HG03025 (cell line): ENCODE measurements at regions not wholly inside any gene's neighbourhood (a gene's known extent, or its start where the extent isn't known, plus 50 kb on each side); places are given as distances from the start of the nearest gene placed in this dataset.

Source experiments
- ATAC-seq: cut with Tn5 transposase; IDR thresholded peaks from one replicate; pipeline ENCODE4 v1.9.1; 2021; ENCODE audit warnings: mild to moderate bottlenecking, moderate library complexity; ENCODE audit not compliant: unreplicated experiment, low FRiP score

DNA sequence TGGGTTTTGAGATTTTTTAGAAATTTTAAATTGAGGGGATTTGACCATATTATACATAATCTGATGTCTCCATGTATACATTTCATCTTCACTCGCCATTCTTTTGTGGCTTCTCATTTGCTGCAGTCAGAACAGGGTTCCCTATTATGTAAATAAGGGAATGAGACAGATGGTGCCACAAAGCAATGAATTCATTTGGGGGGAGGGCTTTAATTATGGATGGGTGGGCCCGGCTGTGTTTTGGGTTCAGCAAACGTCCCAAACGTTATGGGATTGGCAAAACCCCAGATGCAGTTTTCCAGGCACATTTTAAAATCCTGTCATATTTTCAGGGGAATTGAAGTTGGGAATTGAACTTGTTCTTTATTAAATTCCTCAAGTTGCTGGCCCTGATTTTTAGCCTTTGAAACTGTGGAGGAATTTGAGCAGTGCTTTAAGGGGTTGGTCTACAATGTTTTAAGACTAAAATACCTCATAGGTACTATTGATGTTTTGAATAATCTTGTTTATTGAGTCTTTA is 558.5 kb upstream of the ZNF462 start:
- ATAC-seq: no peak

DNA sequence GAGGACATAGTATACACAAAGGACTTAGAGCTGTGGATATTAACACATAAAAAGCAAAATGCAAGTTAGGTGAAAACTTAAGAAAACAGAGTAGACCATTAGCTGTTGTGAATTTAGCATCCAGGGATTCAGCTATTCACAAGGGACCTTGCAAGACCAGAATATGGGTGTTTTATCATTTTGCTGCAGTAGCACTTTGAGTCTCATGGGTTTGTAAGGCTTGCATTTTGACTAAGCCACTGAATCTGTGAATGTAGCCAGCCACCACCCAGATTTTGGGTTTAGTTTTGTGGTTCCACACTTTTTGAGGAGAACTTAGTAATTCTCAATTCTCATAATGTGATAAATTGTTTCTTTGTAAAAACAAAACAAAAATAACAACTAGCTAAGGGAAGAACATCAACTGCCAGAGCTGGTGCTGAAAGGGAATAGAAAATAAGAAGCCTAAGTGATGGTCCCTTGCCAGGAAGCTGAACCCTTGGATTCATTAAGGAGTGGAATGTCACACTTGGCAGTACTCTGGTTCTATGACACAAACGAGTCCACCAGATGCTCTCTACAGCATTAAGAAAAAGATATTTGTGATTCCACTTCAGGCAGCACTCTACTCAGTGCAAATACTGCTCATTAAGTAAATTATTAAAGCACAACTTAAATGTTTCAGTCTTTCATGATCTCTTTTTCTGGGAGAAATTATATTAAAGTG is 557.4 kb upstream of the ZNF462 start:
- ATAC-seq: no peak

DNA sequence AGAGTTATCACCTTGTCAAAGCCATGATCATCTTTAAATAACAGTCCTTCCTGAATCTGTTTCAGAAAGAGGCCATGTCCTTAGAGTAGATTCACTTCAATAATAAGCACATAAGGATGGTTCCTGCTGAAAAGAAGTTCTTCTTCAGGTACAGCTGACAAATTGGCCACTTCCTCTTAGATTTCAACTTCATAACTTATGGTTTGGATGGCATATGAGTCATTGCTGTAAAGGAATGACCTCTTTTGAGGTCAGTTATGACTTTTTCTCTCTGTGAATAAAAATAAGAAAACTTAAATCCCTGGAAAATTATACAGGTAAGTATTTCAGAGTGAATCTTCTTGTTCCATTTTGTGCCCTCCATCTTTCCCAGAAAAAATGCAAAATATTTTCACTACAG is 555.3 kb upstream of the ZNF462 start:
- ATAC-seq: no peak

DNA sequence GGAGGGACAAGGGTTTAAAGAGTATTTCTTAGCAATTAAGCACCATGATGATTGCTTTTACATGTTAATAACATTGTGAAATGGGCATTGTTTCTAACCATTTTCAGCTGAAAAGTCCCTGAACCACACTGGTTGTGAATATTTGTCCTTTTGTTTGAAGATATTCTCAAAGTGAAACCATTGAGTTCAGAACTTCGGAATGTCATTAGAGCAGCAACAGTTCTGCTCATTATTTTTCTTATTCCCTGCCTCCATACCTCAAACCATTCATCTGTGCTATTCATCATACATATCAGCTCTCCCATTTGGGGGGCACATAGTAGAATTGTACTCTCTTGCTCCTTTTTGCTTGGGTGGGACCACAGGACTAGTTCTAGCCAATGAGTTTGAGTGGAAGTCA is 553.0 kb upstream of the ZNF462 start:
- no peak for ATAC-seq

DNA sequence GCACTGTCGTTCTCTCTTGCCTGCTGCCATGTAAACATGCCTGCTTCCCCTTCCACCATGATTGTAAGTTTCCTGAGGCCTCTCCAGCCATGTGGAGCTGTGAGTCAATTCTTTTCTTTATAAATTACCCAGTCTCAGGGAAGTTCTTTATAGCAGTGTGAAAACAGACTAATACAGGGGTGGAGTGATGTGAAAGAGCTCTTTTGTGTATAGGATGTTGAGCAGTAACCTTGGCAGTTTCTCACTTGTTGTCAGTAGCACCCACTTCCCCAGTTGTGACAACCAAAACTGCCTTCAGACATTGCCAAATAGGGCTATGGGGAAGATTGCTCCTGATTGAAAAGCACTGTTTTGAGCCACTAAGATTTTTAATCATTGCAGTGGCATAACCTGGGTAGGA is 552.2 kb upstream of the ZNF462 start:
- ATAC-seq: no peak

DNA sequence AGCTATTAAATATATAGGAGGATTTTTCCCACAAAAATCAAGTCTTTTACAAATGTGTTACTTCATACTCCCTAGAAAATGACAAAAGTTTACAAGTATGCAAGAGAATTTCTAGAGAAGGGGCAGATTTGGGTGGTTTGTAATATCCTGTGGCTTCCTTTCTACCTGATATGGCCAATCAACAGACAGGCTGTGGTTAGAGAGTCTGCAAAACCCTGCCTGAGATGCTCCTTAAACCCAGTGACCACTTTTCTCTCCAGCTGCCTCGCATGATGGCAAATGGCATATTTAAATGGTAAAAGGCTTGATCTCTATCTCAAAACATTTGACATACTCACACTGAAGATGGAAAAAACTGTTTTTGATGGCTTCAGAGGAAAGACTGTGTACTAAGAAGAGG is 550.1 kb upstream of the ZNF462 start:
- ATAC-seq: no peak

DNA sequence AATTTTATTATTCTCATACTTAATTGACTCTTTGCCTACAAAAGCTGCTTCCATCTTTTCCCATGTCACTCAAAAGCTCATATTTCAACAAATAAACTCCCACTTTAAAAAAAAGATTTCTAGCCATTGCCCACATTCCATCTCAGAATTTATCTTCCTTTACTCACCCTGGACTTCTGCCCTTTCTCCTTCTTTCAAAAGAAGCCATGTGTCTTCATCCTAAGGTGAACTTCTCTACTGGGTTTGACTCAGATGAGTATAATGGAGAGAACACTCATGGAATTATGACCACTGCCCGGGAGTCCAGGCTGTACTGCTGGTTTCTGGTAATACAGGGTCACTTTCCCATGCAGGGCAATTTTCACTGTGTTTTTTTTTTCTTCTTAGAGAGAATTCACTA is 548.5 kb upstream of the ZNF462 start:
- ATAC-seq: no peak

DNA sequence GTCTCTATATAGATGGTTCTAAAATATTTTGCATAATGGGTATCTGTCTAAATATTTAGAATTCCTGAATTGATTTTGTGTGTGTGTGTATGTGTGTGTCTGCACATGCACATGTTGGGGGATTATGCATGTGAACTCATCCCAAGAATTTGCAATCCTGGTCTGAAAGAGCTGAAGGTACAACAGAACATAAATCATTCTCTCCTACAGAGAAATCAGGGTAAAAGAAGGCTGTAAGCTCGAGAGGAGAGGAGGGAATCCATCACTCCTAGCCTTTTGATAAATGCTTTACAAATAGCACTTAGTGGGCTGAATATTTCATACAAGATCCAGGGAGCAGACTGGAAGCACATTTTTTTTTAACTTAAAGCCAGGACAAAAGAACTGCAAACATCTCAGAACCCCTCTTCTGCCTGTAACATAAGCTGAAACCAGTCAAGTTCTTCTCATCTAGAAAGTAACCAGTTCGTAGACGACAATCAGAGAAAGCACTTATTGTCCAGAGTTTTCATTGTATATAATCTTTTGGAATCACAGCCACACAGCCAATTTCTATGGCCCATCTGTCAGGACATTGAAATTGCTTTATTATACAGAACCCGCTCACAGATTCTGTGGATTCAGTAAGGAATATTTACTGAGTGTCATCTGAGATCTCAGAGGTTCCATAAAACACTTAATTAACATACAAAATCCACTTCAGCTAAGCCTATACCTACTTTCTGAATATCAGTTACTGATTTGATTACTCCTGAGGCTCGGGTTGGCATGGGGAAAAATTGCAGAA is 541.4 kb upstream of the ZNF462 start:
- no peak for ATAC-seq

DNA sequence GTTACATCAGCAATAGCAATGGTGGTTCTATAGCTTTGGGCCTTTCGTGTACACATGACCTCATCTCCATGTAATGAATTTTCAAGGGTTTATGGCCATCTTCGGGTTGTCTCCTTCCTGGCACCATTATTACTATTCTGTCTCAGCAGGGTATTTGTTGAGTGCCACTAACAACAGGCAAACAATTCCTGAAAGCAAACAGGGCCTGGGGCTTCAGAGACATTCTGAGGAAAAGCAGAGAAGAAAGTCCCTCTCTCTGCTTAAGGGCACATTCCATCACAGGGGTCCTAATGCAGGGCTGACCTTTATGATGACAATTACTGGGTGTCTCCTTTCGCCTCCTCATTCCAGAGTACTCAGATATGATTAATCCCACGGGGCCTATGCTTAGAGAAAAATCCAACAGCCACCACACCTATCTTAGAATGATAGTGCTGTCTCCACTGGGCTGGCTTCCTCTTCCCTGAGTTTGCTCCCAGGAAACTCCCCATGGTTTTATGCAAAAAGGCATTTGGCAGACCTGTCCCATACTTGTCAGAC is 540.2 kb upstream of the ZNF462 start:
- no peak for ATAC-seq

DNA sequence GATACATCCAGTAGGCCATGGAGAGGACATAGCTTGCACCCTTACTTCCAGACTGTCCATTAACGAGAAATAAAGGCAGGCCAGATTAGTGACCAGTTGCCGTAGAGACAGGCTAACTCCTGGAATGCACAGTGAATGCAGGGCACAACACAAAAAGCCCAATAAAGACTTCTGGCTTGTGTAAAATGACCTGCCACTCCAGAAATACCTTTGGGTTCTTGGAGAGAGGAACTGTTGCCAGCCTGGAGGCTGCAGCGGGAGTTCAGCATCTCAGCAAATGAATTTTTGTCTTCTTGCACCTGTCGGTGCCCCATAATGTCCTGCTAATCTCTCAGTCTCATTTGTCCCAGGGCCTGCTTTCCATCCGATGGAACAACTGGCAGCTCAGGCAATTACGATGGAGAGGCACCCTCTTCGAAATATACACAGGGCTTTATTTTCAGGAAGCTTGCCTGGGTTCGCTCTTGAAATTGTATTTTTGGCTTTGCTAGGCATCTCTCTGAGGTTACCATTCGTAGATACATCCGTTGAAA is 538.8 kb upstream of the ZNF462 start:
- ATAC-seq: no peak

DNA sequence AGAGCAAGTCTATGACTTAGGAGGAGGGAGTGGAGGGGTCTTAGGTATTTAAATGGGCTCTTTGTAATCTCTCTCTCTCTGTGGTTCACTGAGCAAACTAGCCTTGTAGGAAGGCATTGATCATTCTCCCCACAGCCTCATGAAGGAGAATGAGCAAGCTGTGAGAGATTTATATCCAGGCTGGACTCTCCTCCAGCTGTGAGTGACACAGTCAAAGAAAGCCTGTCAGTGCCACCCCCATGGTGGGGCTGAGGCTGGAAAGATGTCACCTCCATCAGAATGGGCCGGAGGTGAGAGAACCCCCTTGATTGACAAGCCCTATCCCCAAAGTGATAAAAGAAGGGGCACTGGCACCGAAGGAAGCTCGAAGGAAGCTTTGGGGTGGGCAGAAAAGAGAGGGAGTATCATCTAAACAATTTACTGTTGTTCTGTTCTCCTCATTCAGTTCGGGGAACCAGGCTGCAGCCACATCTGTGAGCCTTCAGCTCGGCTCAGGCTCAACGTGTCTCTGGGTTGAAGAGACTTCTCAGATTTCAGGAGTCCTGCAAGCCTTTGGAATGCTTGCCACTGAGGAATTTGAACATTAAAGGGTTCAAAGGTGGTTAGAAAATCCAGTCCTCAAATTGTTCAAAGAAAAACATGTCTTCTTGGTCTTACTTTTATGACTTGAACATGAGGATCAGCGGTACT is 538.2 kb upstream of the ZNF462 start:
- no peak for ATAC-seq

DNA sequence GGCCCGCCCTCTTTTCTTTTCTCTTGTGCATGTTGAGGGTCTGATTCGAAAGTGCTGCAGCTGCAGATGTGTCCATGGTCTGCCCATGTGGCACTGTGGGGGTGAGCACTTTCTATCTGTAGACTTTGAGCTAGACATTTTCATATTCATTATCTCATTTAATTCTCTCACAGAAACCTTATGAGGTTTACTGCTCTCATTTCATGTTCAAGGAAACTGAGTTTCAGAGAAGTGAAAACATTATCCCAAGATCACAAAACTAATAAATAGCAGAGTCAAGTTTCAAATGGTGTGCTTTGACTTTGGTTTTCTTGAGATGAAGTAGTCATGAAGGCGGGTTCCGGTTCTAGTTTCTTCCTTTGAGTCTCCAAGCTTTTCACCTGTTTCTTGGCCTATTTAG is 536.5 kb upstream of the ZNF462 start:
- ATAC-seq: no peak

DNA sequence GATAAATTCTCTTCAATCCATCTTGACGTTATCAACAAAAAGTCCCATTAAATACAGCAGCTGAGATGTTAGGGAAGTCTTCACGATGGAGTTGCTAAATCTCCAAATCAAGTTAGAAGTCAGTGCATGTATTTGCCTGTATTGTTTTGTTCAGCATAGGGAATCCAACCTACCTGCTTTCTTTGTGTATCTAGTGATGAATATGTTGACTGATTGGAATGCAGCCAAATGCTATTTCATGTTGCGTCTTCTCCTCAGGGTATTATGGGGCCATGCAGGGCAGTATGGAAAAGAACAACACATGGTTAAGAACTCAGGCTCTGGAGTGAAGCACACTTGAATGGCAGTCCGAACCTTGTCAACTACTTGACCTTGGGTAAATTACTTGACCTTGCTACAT is 529.5 kb upstream of the ZNF462 start:
- no peak for ATAC-seq

DNA sequence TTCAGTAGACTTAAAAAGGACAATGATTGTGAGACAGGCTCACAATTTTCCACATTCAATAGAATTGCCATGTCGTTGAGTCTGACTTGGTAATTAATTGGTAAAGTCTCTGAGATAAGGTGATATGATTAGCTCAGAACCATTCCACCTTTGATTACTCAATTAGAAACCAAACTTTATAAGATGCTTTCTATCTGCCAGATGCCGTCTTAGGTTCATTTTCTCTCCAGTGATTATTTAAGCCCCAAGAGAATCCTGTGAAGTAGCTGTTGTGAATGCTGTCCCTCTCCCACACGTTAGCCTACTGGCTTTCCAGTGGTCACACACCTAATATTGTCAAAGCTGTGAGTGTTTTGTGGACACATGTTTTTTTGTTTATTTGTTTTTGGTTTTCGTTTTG is 528.9 kb upstream of the ZNF462 start:
- ATAC-seq: no peak

DNA sequence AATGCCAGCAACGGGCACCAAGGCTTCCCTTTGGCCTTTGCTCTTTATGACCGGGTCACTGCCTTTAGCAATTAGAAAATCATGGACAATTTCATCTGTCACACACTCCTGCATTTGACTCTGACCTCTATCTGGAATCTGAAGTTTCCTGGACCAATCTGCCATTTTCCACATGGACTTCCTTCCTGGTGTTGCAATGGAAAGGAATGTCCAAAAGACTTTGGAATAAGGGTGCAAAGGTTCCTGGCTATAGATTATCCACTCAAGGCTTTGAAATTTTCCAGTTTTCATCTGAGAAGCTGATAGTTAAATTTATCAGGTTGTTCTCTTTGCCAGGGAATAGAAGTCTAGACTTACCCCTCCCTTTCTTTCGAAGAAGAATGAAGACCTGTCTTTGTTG is 523.1 kb upstream of the ZNF462 start:
- ATAC-seq: no peak

DNA sequence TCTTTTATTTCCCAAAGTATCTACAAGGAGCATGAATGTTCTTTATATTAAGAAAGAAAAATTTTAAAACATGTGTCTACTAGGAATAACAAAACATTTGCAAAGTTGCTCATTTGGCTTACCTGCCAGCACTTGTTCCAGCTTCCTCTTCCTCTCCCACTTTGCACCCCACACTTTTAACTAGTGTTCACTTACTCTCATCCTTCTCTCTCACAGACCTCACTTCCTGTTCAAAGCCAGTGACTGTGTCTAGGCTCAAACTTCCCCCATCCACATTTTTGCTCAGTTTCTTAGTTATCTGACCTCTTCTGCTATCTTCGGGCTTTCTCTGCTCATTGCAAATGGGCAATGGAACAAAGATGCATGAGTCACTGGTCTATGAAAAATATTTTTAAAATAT is 512.2 kb upstream of the ZNF462 start:
- ATAC-seq: no peak

DNA sequence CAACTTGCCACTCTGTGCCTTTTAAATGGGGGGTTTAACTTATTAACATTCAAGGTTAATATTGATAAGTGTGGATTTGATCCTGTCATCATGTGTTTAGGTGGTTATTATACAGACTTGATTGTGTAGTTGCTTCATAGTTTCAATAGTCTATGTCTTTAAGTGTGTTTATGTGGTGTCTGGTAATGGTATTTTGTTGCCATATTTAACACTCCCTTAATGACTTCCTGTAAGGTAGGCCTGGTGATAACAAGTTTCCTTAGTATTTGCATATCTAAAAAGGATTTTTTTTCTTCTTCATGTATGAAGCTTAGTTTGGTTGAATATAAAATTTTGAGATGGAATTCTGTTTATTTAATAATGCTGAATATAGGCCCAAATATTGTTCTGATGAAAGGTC is 506.0 kb upstream of the ZNF462 start:
- no peak for ATAC-seq

DNA sequence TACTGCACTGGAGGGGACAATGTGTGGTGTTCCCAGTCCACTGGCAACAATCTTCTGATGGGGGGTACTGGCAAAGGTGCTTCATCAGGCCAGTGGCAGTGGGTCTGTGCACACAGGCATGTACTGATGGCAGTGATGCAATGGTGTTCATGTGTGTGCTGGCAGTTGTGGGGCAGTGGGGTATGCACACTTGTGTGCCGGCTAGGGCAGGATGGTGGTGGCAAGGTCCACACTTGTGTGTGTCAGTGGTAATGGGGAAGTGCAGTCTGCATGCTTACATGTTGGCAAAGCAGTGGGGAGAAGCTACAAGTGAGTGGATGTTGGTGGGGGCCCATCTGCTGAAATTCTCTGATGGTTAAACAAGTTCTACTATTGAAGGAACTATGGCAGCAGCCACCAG is 504.6 kb upstream of the ZNF462 start:
- ATAC-seq: no peak

DNA sequence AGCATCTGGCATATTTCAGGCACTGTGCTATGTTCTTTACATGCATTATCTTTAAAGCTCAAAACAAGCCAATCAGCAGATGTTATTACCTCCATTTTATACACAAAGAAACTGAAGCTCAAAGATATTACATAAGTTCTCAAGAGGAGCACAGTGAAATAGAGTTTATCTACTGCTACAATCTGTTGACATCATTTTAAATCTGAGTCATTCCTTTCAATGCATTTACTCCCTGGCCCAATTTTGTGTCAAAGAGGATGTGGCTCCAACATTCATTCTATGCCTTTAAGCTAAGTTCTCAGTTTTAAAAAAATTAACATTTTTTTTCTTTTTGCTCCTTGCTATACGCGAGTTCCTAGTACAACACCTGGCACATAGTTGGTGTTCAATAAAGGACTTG is 486.3 kb upstream of the ZNF462 start:
- no peak for ATAC-seq

DNA sequence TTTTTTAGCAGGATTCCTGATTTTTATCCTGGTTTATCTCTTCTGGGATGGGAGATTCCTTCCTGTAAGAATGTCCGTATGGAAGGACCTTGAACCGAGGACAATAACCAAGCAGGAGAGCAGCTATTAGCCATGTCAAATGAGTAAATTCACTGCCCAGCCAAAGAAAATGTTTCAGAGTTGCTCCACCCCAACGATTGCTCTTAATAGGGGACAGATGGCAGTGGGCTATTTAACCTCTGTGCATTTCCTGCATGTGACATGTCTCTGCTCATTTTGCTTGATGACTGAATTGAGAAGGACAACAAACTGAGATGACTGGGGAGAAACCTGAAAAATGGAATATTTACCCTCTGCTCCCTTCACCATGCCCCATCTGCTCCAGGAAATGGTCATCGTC is 479.9 kb upstream of the ZNF462 start:
- no peak for ATAC-seq

DNA sequence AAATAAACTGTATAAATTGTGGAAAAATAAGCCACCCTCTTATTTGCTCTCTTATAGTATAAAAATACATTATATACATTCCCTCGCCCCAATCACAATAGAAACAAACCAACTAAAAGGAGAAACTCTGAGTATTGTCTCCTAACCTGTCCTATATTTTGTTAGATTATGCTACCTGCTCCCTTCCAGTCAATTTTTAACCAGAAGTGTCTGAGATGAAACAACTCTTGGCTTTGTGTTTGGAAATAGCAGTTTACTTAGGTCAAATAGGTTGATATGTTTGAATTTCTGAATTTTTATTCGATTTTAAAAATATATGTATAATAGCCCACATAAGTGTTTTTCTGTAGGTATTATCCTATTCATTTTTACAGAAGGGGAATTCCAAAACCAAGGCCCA is 475.0 kb upstream of the ZNF462 start:
- ATAC-seq: no peak
